A549 (cell line): ENCODE measurements at regions not wholly inside any gene's neighbourhood (a gene's known extent, or its start where the extent isn't known, plus 50 kb on each side); places are given as distances from the start of the nearest gene placed in this dataset.

Experiments
- POLR2A ChIP-seq: IDR thresholded peaks from 2 replicates; pipeline ENCODE4 v1.6.1; 2012; ENCODE audit warnings: mild to moderate bottlenecking, low read length
- POLR2AphosphoS2 ChIP-seq: conservative IDR thresholded peaks from 2 replicates; pipeline ENCODE4 v1.6.1; 2012; ENCODE audit warnings: low read length, improper control_type of control experiment, inconsistent platforms
- RAD21 ChIP-seq, 2 experiments: fragments of >200 bp in 1 of 2; sonication (Bioruptor Twin) in 1 of 2; formaldehyde crosslinking in 1 of 2; IDR thresholded peaks in 1 of 2; conservative IDR thresholded peaks in 1 of 2; 2 replicates in 1 of 2; 3 replicates in 1 of 2; pipeline ENCODE4 v1.6.1; 2012 to 2018; ENCODE audit warnings: inconsistent platforms in 1 of 2
- TP53 ChIP-seq: fragments of 250-450 bp; sonication (Bioruptor Pico); IDR thresholded peaks from 2 replicates; pipeline ENCODE4 v1.5.0; 2021; ENCODE audit warnings: mild to moderate bottlenecking, moderate library complexity
- TF ChIP-seq, protein P1 (sequence below): fragments of >200 bp; sonication (Bioruptor Twin); formaldehyde crosslinking; IDR thresholded peaks from 3 replicates; pipeline ENCODE4 v1.5.1; 2016

DNA sequence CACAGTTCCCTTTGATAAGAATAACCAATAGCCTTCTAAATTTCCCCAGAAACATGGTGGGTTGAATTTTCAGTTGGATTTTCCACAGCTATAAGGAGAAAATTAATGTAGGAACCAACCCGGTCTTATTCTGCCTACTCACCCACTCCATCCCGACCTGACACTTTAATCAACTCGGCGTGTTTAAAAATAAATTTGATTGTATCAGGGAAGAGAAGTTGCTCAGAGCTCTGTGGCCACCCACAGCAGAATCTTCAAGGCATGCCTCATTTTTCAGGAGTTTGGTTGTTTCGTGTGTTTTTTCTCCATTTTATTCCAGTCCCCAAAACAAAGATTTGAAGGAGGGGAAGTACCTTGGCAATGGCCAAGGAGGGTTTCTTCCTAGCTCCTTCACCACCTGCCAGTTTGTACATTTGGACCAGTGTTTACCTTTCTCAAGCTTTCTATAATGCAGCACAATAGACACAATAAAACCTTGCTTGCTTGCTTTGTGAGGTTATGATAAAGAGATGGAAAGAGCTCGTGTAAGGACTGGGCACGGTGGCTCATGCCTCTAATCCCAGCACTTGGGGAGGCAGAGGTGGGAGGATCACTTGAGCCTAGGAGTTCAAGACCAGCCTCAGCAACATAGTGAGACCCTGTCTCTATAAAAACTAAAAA lies 297.2 kb upstream of the JARID2 start:
- TF ChIP-seq, protein P1, sequence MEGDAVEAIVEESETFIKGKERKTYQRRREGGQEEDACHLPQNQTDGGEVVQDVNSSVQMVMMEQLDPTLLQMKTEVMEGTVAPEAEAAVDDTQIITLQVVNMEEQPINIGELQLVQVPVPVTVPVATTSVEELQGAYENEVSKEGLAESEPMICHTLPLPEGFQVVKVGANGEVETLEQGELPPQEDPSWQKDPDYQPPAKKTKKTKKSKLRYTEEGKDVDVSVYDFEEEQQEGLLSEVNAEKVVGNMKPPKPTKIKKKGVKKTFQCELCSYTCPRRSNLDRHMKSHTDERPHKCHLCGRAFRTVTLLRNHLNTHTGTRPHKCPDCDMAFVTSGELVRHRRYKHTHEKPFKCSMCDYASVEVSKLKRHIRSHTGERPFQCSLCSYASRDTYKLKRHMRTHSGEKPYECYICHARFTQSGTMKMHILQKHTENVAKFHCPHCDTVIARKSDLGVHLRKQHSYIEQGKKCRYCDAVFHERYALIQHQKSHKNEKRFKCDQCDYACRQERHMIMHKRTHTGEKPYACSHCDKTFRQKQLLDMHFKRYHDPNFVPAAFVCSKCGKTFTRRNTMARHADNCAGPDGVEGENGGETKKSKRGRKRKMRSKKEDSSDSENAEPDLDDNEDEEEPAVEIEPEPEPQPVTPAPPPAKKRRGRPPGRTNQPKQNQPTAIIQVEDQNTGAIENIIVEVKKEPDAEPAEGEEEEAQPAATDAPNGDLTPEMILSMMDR, result no peak
- TF ChIP-seq POLR2A (no peak), RAD21 (conservative IDR thresholded peaks at IDR 0.05 in 1 of 2, IDR thresholded peaks at IDR 0.05 in 1 of 2) (no peak), TP53 (no peak), POLR2AphosphoS2 (no peak)
